Keratinocyte (primary cell): ENCODE measurements at regions not wholly inside any gene's neighbourhood (a gene's known extent, or its start where the extent isn't known, plus 50 kb on each side); places are given as distances from the start of the nearest gene placed in this dataset.

Source experiments
- DNase-seq: peaks from one replicate; pipeline ENCODE4 v3.0.0-alpha.2; 2011; ENCODE audit warnings: low read depth, missing footprints, low spot score
- FAIRE-seq: peaks from 2 replicates; lab custom pipeline; 2011; peaks lifted over from hg19 to GRCh38; lab: Jason Lieb, UNC
- H2AFZ ChIP-seq: 2 replicates; pipeline ENCODE4 v1.6.0; 2012; ENCODE audit warnings: low read length, control low read depth, inconsistent platforms; ENCODE audit not compliant: control insufficient read depth
- H3K27ac ChIP-seq: 2 replicates; pipeline ENCODE4 v1.5.1; 2011; ENCODE audit warnings: low read length; ENCODE audit not compliant: control insufficient read depth, insufficient read depth
- H3K27me3 ChIP-seq: 3 replicates; pipeline ENCODE4 v1.6.0; 2011; ENCODE audit warnings: low read length; ENCODE audit not compliant: control insufficient read depth, insufficient read depth; ENCODE audit errors: extremely low read depth
- H3K36me3 ChIP-seq, 2 experiments: 2 replicates in 1 of 2; 3 replicates in 1 of 2; pipeline ENCODE4 v1.5.1; 2011; ENCODE audit warnings: low read length in 2 of 2, mild to moderate bottlenecking in 1 of 2; ENCODE audit not compliant: control insufficient read depth in 2 of 2, insufficient read depth in 2 of 2; ENCODE audit errors: extremely low read depth in 1 of 2
- H3K4me1 ChIP-seq: 3 replicates; pipeline ENCODE4 v1.5.1; 2011; ENCODE audit warnings: low read length; ENCODE audit not compliant: control insufficient read depth, insufficient read depth; ENCODE audit errors: extremely low read depth
- H3K4me2 ChIP-seq: 3 replicates; pipeline ENCODE4 v1.6.0; 2011; ENCODE audit warnings: low read depth, low read length; ENCODE audit not compliant: control insufficient read depth, insufficient read depth; ENCODE audit errors: extremely low read depth
- H3K4me3 ChIP-seq, 3 experiments: fragments of 200-600 bp in 1 of 3; sonication (generic) in 1 of 3; 2 replicates in 2 of 3; 3 replicates in 1 of 3; pipeline ENCODE4 v1.5.1; 2011 to 2016; ENCODE audit warnings: low read length in 3 of 3, mild to moderate bottlenecking in 3 of 3, control low read depth in 2 of 3, inconsistent platforms in 1 of 3, low read depth in 1 of 3, mixed read lengths in 1 of 3, mixed run types in 1 of 3, moderate library complexity in 1 of 3; ENCODE audit not compliant: control insufficient read depth in 2 of 3, insufficient read depth in 2 of 3; ENCODE audit errors: extremely low read depth in 1 of 3
- H3K79me2 ChIP-seq: 2 replicates; pipeline ENCODE4 v1.6.0; 2012; ENCODE audit warnings: low read length; ENCODE audit not compliant: control insufficient read depth, insufficient read depth
- H3K9ac ChIP-seq: 3 replicates; pipeline ENCODE4 v1.6.0; 2011; ENCODE audit warnings: low read length; ENCODE audit not compliant: control insufficient read depth, insufficient read depth; ENCODE audit errors: extremely low read depth
- H3K9me1 ChIP-seq: 3 replicates; pipeline ENCODE4 v1.6.0; 2011; ENCODE audit warnings: low read length; ENCODE audit not compliant: control insufficient read depth, insufficient read depth; ENCODE audit errors: extremely low read depth
- H3K9me3 ChIP-seq: 2 replicates; pipeline ENCODE4 v1.5.1; 2012; ENCODE audit warnings: low read depth, low read length; ENCODE audit not compliant: control insufficient read depth
- H4K20me1 ChIP-seq: 3 replicates; pipeline ENCODE4 v1.6.0; 2011; ENCODE audit warnings: low read length; ENCODE audit not compliant: control insufficient read depth, insufficient read depth; ENCODE audit errors: extremely low read depth
- EZH2 ChIP-seq: IDR thresholded peaks from one replicate; pipeline ENCODE4 v1.6.1; 2012; ENCODE audit warnings: inconsistent platforms, mild to moderate bottlenecking, low read length, moderate library complexity
- dilution Hi-C: fragments of 300-500 bp; cut with MboI; formaldehyde crosslinking; loops from one replicate; pipeline ENCODE4 v1.7.0; 2020; ENCODE audit warnings: low sequenced_read_pairs; ENCODE audit not compliant: extremely low pct_ligation_motif_present
- TF ChIP-seq, protein P1 (sequence below), 3 experiments: IDR thresholded peaks in 1 of 3; conservative IDR thresholded peaks in 1 of 3; optimal IDR thresholded peaks in 1 of 3; 2 replicates in 2 of 3; 3 replicates in 1 of 3; pipeline versions ENCODE3 to v1.5.1; 2011; ENCODE audit warnings: low read length in 3 of 3, mild to moderate bottlenecking in 3 of 3, moderate library complexity in 2 of 3, control low read depth in 1 of 3, inconsistent platforms in 1 of 3; ENCODE audit not compliant: insufficient read depth in 2 of 3; ENCODE audit errors: extremely low read depth in 1 of 3

DNA sequence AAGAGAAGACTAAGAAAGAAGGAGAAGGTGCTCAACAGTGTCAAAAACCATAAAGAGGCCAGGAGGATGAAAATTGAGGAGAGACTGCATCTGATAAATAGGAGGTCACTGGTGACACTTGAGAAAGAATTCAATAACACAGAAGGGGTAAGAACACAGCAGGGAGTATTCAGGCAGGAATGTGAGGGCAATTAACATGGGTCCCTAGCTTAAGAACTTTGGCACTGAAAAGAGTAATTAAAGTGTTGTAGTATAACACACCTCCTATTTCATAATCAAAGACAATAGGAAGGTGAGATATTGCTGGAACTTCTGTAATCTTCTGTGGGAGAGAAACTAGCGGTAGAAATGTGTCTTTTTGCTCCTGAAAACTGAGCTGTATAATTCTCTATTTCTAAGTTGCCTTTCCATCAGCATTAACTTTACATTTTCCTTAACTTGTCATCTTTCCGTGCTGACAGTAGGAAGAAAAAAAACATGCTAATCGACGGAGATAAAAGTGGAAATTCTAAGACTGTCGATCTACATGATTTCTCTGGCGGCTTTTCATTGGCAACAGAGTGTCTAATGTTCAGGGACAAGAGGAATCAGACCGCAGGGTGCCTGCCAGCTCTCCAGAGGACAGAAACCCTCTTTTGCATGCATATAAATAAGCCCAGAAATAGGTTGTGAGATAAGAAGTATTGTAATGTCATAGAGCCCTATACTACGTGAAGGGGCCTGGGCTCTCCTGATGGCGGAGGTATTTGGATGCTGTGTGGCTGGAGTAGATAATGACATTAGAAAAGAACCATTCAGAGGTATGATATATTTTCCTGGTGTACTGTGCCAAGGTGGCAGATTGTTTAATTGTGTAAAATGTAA lies 147.9 kb upstream of the GAP43 start:
- H3K4me2 ChIP-seq: no peak overlapping the region
- DNase-seq: no peak

DNA sequence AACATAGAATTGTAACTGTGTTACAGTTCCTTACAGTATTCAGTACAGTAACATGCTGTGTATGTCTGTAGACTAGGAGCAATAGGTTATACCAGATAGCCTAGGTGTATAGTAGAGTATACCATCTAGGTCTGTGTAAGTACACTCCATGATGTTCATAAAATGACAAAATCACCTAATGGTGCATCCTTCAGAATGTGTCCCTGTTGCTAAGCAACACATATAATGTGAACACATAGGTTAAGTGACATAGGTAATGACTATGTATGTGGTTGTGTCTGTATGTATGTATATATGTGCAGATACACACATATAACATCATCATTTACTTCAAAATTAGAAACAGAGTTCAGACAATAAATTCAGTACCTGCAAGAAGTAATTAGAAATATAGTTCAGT lies 146.8 kb upstream of the GAP43 start:
- dilution Hi-C loops: no loop called here

More for the DNA sequence above, 147.9 kb upstream of the GAP43 start:
- H3K4me3 ChIP-seq: no peak overlapping the region
- H3K27me3 ChIP-seq: no peaks in the 10 kb centered on the region
- FAIRE-seq: no peak
- no peak overlapping the region for H3K27ac ChIP-seq
- no peaks in the 10 kb centered on the region for H3K9me3 ChIP-seq
- no peaks in the 10 kb centered on the region for H3K9me1 ChIP-seq
- no peak overlapping the region for H2AFZ ChIP-seq
- no peaks in the 10 kb centered on the region for H4K20me1 ChIP-seq
- H3K36me3 ChIP-seq: no peaks in the 10 kb centered on the region
- no peak for TF ChIP-seq EZH2
- TF ChIP-seq, protein P1, sequence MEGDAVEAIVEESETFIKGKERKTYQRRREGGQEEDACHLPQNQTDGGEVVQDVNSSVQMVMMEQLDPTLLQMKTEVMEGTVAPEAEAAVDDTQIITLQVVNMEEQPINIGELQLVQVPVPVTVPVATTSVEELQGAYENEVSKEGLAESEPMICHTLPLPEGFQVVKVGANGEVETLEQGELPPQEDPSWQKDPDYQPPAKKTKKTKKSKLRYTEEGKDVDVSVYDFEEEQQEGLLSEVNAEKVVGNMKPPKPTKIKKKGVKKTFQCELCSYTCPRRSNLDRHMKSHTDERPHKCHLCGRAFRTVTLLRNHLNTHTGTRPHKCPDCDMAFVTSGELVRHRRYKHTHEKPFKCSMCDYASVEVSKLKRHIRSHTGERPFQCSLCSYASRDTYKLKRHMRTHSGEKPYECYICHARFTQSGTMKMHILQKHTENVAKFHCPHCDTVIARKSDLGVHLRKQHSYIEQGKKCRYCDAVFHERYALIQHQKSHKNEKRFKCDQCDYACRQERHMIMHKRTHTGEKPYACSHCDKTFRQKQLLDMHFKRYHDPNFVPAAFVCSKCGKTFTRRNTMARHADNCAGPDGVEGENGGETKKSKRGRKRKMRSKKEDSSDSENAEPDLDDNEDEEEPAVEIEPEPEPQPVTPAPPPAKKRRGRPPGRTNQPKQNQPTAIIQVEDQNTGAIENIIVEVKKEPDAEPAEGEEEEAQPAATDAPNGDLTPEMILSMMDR (optimal IDR thresholded peaks at IDR 0.05 in 1 of 3, IDR thresholded peaks at IDR 0.05 in 1 of 3, conservative IDR thresholded peaks at IDR 0.05 in 1 of 3; ENCODE audit: extremely low read depth in 1 of 3, insufficient read depth in 2 of 3, low read length in 3 of 3): no peak
- dilution Hi-C loops: no loop called here
- no peak overlapping the region for H3K9ac ChIP-seq
- no peaks in the 10 kb centered on the region for H3K4me1 ChIP-seq
- no peaks in the 10 kb centered on the region for H3K79me2 ChIP-seq

More for the DNA sequence above, 146.8 kb upstream of the GAP43 start:
- no peak for TF ChIP-seq EZH2
- TF ChIP-seq, protein P1 (optimal IDR thresholded peaks at IDR 0.05 in 1 of 3, IDR thresholded peaks at IDR 0.05 in 1 of 3, conservative IDR thresholded peaks at IDR 0.05 in 1 of 3; ENCODE audit: extremely low read depth in 1 of 3, insufficient read depth in 2 of 3, low read length in 3 of 3): no peak
- H3K27me3 ChIP-seq: no peaks in the 10 kb centered on the region
- H2AFZ ChIP-seq: no peak overlapping the region
- FAIRE-seq (no peak), DNase-seq (no peak)
- no peaks in the 10 kb centered on the region for H3K36me3 ChIP-seq
- H3K4me2 ChIP-seq: no peak overlapping the region
- H3K79me2 ChIP-seq: no peaks in the 10 kb centered on the region
- H3K9ac ChIP-seq: no peak overlapping the region
- H3K4me3 ChIP-seq: no peak overlapping the region
- H3K27ac ChIP-seq: no peak overlapping the region
- H4K20me1 ChIP-seq: no peaks in the 10 kb centered on the region
- H3K9me3 ChIP-seq: no peaks in the 10 kb centered on the region
- H3K4me1 ChIP-seq: no peaks in the 10 kb centered on the region
- H3K9me1 ChIP-seq: no peaks in the 10 kb centered on the region
